ENCODE measurements at regions not wholly inside any gene's neighbourhood (a gene's known extent, or its start where the extent isn't known, plus 50 kb on each side); places are given as distances from the start of the nearest gene placed in this dataset.
A peak's percentile ranks its signal among the peaks of the same experiment; 100 is the strongest.
"Not testable (repeated sequence)": the region's sequence is repeated elsewhere in the genome, so short reads cannot be mapped to it uniquely, and the experiment has no call there.

DNA sequence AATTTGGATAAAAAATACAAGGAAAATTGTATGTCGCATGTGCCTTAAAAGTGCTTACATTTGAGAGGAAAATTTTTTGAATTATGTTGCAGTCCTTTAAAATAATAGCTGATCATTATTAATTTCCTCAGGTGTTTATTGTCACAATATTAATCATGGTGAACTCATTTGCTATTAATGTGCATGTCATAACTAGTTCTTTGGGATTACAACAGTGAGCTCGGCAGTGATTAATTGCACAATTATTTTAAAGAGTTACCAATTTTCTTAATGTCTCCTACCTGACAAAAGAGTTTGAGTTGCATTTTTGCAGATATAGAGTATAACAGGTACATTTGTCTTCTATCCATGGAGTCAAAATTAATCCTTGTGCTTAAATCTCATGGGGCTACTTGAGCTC lies 854.3 kb downstream of the BRINP3 start:
- Histone ChIP-seq H3K4me3 (no peak overlapping the region), H3K27ac (no peak overlapping the region), H3K9me3 (replicated peaks) (no peaks in the 10 kb centered on the region), H3K27me3 (no peaks in the 10 kb centered on the region), H3K36me3 (no peaks in the 10 kb centered on the region), H3K4me1 (peaks cover 5% of the 10 kb centered on the region; the same call in 1 of the 2 replicates)
- DNase-seq: no peak

DNA sequence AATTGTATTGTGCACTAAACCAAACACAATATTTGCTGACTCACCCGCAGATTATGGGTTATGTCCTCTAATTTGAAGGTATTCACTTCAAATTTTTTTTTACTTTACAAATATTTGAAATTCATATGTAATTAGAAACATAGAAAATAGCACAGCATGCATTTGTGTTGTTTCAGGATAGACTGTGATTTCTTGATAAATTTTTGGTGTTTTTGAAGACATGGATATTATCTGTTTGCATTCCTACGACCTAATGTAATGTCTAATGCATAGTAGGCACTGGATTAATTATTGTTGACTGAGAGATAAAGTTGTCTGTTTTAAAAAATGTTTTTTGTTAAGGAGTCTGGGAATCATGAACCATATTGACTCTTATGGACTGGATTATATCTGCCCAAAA lies 850.2 kb downstream of the BRINP3 start:
- peaks cover 9% of the 10 kb centered on the region; the same call in 1 of the 2 replicates for H3K4me1 ChIP-seq
- no peak overlapping the region for H3K4me3 ChIP-seq
- DNase-seq: no peak
- H3K27ac ChIP-seq: peak overlapping the region; percentile 65
- H3K27me3 ChIP-seq: no peaks in the 10 kb centered on the region
- H3K9me3 ChIP-seq (replicated peaks): no peaks in the 10 kb centered on the region
- H3K36me3 ChIP-seq: no peaks in the 10 kb centered on the region

DNA sequence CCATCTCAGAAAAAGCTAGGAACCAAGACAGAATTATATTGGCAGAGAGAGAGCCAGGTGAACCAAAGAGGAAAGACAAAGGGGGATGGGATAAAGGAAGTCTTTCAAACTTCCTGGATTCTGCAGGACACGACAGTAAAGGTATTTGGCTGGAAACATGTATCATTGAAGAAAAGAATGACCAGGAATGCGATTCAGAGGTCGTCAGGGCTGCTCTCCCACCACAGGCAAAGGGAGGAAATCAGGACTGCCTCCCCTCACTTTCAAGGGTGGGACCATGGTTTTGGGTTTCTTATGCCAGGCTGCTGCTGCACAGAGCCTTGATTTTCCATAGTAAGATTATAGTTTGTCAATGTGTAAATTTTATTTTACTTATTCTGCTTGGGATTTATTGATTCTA lies 848.8 kb downstream of the BRINP3 start:
- no peaks in the 10 kb centered on the region for H3K27me3 ChIP-seq
- peak overlapping the region; percentile 65 for H3K27ac ChIP-seq
- H3K4me3 ChIP-seq: no peak overlapping the region; the same call in 1 of the 2 replicates
- DNase-seq: peak; percentile 6 to 38
- H3K9me3 ChIP-seq (replicated peaks): no peaks in the 10 kb centered on the region
- H3K4me1 ChIP-seq: peaks cover 9% of the 10 kb centered on the region; the same call in 1 of the 2 replicates
- H3K36me3 ChIP-seq: no peaks in the 10 kb centered on the region

DNA sequence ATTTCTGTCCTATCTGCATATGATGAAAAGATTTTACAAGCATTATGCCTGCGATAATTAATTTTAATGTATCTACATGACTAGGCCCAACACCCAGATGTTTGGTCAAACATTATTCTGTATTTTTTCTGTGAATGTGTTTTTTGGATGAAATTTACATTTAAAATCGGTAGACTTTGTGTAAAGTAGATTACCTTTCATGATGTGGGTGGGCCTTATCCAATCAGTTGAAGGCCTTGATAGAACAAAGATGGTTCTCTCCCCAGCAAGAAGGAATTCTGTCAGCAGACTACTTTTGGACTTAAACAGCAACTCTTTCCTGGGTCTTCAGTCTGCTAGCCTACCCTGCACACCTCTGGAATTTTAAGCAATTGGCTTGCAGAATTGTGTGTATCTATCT lies 844.0 kb downstream of the BRINP3 start:
- Histone ChIP-seq H3K27me3 (no peaks in the 10 kb centered on the region), H3K27ac (no peak overlapping the region), H3K4me3 (no peak overlapping the region), H3K9me3 (replicated peaks) (no peaks in the 10 kb centered on the region), H3K4me1 (peaks cover under 1% of the 10 kb centered on the region; the same call in 1 of the 2 replicates), H3K36me3 (no peaks in the 10 kb centered on the region)
- DNase-seq: no peak

DNA sequence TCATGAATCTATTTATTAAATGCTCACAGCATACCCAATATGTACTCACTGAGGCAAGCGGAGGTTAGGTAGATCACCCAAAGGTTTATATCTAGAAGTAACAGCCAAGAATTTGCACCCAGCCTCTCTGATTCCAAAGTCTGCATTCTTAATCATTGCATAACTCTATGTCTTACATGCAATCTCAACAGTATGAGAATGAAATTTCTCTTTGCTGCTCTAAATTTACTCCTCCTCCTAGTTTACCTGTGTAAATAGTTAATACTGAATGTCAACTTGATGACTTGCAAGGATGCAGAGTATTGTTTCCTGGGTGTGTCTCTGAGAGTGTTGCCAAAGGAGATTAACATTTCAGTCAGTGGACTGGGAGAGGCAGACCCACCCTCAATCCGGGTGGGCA lies 840.6 kb downstream of the BRINP3 start:
- Histone ChIP-seq H3K4me3 (no peak overlapping the region), H3K9me3 (replicated peaks) (no peaks in the 10 kb centered on the region), H3K4me1 (no peaks in the 10 kb centered on the region), H3K36me3 (no peaks in the 10 kb centered on the region), H3K27ac (no peak overlapping the region), H3K27me3 (no peaks in the 10 kb centered on the region)
- no peak for DNase-seq

DNA sequence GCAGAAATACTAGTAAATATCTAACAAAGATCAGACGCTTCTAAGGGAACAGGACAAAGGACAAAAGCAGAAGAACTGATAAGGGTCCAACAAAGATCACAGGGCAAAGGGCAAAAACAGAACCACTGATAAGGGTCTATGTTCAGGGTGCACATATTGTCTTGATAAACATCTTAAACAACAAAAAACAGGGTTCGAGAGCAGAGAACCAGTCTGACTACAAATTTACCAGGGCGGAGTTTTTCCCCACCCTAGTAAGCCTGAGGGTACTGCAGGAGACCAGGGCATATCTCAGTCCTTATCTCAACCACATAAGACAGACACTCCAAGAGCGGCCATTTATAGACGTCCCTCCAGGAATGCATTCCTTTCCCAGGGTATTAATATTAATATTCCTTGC lies 833.5 kb downstream of the BRINP3 start:
- H3K36me3 ChIP-seq; DNase-seq; H3K4me1 ChIP-seq; H3K9me3 ChIP-seq (replicated peaks); H3K4me3 ChIP-seq; H3K27ac ChIP-seq; H3K27me3 ChIP-seq: not testable (repeated sequence)

DNA sequence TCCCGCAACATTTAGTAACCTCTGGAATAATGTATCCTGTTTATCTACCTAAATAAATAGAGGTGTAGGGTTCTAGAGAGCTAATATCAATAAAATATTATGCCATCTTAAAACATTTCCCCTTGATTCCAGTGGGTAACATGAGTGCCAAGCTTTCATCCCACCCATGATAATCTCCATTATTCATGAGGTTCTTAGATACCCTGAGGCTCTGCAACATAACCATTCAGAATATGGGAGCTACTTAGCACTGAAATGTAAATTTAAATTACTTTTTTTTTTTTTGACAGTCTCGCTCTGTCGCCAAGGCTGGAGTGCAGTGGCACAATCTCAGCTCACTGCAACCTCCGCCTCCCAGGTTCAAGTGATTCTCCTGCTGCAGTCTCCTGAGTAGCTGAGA lies 832.7 kb downstream of the BRINP3 start:
- Histone ChIP-seq H3K36me3 (no peaks in the 10 kb centered on the region), H3K4me3 (no peak overlapping the region), H3K4me1 (no peaks in the 10 kb centered on the region), H3K27me3 (no peaks in the 10 kb centered on the region), H3K9me3 (replicated peaks) (no peaks in the 10 kb centered on the region), H3K27ac (no peak overlapping the region)
- no peak for DNase-seq

DNA sequence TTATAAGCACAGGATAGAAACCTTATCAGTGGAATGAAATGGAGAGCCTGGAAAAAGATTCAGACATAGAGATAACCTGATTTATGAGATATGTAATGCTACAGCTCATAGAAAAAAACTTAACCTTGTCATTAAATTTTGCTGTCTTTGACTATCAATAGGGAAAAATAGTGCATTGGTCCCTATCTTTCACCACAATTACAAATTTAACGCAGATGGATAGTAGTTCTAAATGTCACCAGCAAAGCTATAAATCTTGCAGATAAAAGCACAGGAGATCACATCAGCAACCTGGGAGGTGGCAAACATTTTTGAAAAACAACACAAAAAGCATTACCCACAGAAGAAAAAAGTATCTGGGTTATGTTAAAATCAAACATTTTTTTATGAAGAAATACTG lies 831.6 kb downstream of the BRINP3 start:
- Histone ChIP-seq H3K36me3 (no peaks in the 10 kb centered on the region), H3K4me3 (no peak overlapping the region), H3K9me3 (replicated peaks) (no peaks in the 10 kb centered on the region), H3K27me3 (no peaks in the 10 kb centered on the region), H3K27ac (no peak overlapping the region), H3K4me1 (no peaks in the 10 kb centered on the region)
- DNase-seq: no peak

DNA sequence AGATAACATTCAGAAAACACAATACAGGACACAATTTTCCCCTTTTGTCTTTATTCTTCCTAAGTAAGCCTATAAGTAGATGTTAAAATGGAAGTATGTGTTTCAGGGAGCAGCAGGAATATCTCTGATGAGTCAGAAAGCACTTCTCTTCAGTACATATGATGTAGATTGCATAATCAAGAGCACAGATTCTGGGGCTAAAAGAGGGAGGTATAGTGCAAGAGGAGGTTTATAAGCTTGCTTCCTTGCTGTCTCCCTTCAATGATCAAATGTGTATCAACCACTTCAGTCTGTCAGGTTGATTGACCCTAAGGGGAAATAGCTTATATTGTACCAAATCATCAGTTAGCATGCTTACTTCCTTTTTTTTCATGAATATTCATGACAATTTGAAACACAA lies 822.8 kb downstream of the BRINP3 start:
- no peak overlapping the region for H3K4me3 ChIP-seq
- no peaks in the 10 kb centered on the region for H3K27me3 ChIP-seq
- H3K27ac ChIP-seq: no peak overlapping the region
- no peak for DNase-seq
- no peaks in the 10 kb centered on the region for H3K4me1 ChIP-seq
- no peaks in the 10 kb centered on the region for H3K9me3 ChIP-seq (replicated peaks)
- H3K36me3 ChIP-seq: no peaks in the 10 kb centered on the region

DNA sequence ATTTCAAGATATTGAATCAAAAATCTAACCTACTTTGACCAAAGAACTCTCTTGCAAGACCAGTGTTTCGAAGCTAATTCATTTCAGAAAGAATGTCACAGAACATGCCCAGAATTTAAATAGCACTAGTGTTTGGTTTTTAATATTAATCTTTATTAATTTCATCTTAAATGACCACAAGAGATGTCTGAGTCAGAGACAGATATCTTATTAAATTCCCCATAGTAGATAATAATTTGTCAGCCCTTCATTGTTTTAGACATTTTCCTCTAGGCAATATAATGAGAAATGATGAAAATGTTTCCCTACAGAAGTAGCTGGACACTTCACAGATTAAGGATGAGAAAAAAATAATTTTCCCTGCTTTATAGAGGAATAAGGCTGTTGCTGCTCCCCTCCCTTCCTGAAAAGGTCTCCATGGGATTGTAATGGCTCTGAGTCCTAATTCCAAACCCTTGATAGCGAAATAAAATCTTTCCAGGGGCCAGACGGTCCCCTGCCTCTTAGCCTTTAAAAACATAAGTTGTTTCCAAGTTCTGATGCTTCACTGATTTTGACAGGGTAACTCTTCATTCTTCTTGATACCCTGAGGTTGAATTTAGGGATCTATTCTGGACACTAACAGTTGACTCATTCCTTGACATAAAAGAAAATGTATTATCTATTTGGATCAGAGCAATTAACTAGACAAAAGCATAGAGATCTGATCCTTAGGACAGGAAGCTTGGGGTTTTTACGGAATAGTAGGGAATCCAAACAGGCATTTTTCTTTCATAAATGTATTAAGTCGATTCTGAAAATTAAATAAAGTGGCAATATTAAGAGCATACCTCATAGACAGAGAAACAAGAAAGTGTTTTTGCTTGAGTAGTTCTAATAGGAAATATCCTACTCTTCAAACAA lies 820.8 kb downstream of the BRINP3 start:
- Histone ChIP-seq H3K9me3 (replicated peaks) (no peaks in the 10 kb centered on the region), H3K4me1 (no peaks in the 10 kb centered on the region), H3K27ac (no peak overlapping the region)

DNA sequence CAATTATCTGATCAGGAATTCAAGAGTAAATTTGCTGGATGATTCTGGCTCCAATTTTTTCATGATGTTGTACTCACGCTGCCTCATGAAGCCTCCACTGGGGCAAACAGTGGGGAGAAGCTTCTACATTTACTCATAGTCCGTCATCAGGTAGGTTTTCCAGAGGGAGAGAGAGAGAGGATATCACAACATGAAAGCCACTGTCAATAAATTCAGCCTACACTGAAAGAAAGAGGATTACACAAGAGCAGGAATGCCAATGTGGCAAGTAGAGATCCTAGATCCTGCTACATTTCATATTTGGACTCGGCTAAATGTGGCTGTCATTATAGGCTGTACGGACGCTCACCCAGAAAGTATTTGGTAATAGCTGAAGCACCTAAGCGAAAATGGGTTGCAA lies 819.9 kb downstream of the BRINP3 start:
- H3K27ac ChIP-seq: no peak overlapping the region
- no peak for DNase-seq
- H3K4me3 ChIP-seq: no peak overlapping the region

More for the DNA sequence above, 820.8 kb downstream of the BRINP3 start:
- no peak for DNase-seq
- Histone ChIP-seq H3K27me3 (no peaks in the 10 kb centered on the region), H3K4me3 (no peak overlapping the region), H3K36me3 (no peaks in the 10 kb centered on the region)

DNA sequence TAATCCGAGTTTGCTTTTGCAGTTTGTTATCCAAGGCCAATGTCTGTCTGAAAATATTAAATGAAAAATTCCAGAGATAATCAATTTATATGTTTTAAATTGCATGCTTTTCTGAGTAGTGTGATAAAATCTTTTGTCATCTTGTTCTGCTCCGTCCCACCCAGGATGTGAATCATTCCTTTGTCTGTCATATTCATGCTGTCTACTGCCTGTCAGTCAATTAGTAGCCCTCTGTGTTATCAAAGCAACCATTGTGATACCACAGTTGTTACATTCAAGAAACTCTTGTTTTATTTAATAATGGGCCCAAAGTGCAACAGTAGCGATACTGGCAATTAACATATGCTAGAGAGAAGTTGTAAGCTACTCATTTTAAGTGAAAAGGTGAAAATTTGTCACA lies 819.3 kb downstream of the BRINP3 start:
- Histone ChIP-seq H3K27me3 (no peaks in the 10 kb centered on the region), H3K9me3 (replicated peaks) (no peaks in the 10 kb centered on the region), H3K4me3 (no peak overlapping the region), H3K27ac (no peak overlapping the region), H3K36me3 (no peaks in the 10 kb centered on the region), H3K4me1 (no peaks in the 10 kb centered on the region)
- DNase-seq: no peak

More for the DNA sequence above, 819.9 kb downstream of the BRINP3 start:
- Histone ChIP-seq H3K36me3 (no peaks in the 10 kb centered on the region), H3K27me3 (no peaks in the 10 kb centered on the region), H3K9me3 (replicated peaks) (no peaks in the 10 kb centered on the region), H3K4me1 (no peaks in the 10 kb centered on the region)

DNA sequence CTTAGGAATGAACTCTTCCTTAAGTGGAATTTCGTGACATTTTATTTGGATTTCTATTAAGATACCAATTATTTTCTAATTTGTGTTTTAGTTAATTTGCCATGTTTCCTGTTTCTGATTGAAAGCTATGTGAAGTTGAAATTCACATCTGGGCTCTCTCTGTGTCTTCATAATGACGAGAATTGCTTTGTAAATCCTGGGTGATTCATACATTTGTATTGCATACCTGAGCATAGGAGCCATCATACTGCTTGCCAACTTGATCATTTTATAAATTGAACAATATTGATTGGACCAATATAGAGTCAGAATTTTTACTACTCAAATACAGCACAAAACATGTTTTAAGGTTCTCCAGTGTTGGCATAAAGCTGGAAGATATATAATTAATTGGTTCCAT lies 817.9 kb downstream of the BRINP3 start:
- H3K27ac ChIP-seq: no peak overlapping the region
- no peak for DNase-seq
- H3K27me3 ChIP-seq: no peaks in the 10 kb centered on the region
- no peak overlapping the region for H3K4me3 ChIP-seq
- H3K4me1 ChIP-seq: no peaks in the 10 kb centered on the region
- H3K36me3 ChIP-seq: no peaks in the 10 kb centered on the region
- H3K9me3 ChIP-seq (replicated peaks): no peaks in the 10 kb centered on the region

DNA sequence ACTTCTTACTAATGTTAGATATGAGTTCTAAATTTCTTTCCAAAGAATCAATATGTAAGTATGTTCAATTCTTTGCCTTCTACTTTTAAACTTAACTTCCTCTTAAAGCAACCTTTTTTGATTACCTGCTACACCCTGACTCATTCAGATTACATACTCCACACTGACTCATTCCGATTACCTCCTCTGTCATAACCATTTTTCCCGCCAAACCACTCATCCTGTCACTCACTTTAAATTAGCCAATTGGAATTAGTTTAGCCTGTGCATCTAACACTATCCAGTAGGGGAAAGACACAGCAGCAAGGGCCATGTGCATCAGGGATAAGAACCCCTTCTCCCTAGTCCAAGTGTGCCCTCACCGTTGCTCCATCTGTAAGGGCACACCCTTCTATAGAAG lies 815.5 kb downstream of the BRINP3 start:
- H3K9me3 ChIP-seq (replicated peaks): no peaks in the 10 kb centered on the region
- no peak overlapping the region for H3K27ac ChIP-seq
- H3K4me1 ChIP-seq: no peaks in the 10 kb centered on the region
- H3K4me3 ChIP-seq: no peak overlapping the region
- no peaks in the 10 kb centered on the region for H3K36me3 ChIP-seq
- no peak for DNase-seq
- no peaks in the 10 kb centered on the region for H3K27me3 ChIP-seq

DNA sequence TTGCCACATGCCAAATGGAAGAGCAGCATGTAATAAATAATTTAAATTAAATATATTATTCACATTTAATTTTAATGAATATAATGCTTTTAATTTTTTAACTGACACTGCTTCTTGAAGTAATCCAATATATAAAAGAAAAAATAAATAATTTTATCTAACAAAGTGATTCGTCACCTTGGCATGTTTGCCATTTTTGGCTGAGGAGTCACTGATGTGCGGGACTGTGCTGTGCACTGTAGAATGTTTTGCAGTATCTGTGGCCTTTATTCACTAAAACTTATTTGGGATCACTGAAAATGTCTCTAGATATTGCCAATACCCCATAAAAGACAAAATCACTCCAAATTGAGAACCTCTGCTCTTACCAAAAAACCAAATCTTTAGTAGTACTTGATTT lies 807.8 kb downstream of the BRINP3 start:
- Histone ChIP-seq H3K36me3 (no peaks in the 10 kb centered on the region), H3K9me3 (replicated peaks) (no peaks in the 10 kb centered on the region), H3K4me3 (no peak overlapping the region), H3K27ac (no peak overlapping the region), H3K27me3 (no peaks in the 10 kb centered on the region), H3K4me1 (no peaks in the 10 kb centered on the region)
- DNase-seq: no peak

DNA sequence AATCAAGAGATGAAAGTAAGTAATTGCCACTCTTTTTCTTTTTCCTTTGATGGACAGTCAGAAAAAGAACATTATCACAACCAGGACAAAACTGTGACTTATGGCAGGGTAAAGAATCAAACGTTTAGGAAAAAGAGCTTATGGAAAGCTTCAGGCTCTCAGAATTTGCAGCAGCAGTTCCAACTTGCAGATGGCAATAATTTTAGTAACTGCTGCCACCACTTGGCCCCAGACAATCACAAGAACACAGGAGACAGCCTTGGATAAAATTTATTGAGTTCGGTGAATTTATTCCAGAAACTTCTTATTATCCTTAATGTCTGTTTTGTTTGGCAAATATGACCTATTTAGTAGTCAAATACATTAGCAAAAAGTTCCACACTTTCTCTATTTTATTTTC lies 804.4 kb downstream of the BRINP3 start:
- Histone ChIP-seq H3K27ac (no peak overlapping the region), H3K36me3 (no peaks in the 10 kb centered on the region), H3K4me3 (no peak overlapping the region), H3K27me3 (no peaks in the 10 kb centered on the region), H3K9me3 (replicated peaks) (no peaks in the 10 kb centered on the region), H3K4me1 (no peaks in the 10 kb centered on the region)
- DNase-seq: no peak
